Breast epithelium (tissue), 3 donors: ENCODE measurements at regions not wholly inside any gene's neighbourhood (a gene's known extent, or its start where the extent isn't known, plus 50 kb on each side); places are given as distances from the start of the nearest gene placed in this dataset.

Experiments
- CTCF ChIP-seq, 3 donors: fragments of 450-650 bp; IDR thresholded peaks; one replicate each; pipeline ENCODE4 v1.5.1; 2016 to 2017; ENCODE audit warnings: antibody characterized with exemption in 3 of 3, mild to moderate bottlenecking in 3 of 3, moderate library complexity in 3 of 3
- POLR2A ChIP-seq: fragments of 450-650 bp; IDR thresholded peaks from one replicate; pipeline ENCODE4 v1.6.1; 2016; ENCODE audit warnings: antibody characterized with exemption, mild to moderate bottlenecking, moderate library complexity

GRCh38 chr3:94431876-94432570 lies 369.2 kb downstream of the NSUN3 start:
- no peak for TF ChIP-seq CTCF (IDR thresholded peaks at IDR 0.05)
- no peak for TF ChIP-seq POLR2A
